Right lobe of liver (tissue), 4 donors: ENCODE measurements at regions not wholly inside any gene's neighbourhood (a gene's known extent, or its start where the extent isn't known, plus 50 kb on each side); places are given as distances from the start of the nearest gene placed in this dataset.

Source experiments
- POLR2A ChIP-seq: fragments of 450-650 bp; IDR thresholded peaks from one replicate; pipeline ENCODE4 v1.6.1; 2017; ENCODE audit warnings: antibody characterized with exemption, mild to moderate bottlenecking
- TF ChIP-seq, protein P1 (sequence below), 4 donors: fragments of 200-600 bp in 3 of 4; fragments of 450-650 bp in 1 of 4; IDR thresholded peaks; one replicate each; pipeline versions ENCODE4 v1.5.1 to v1.8.0; 2016 to 2022; ENCODE audit warnings: antibody characterized with exemption in 4 of 4, mild to moderate bottlenecking in 2 of 4
- donor health status: DM: no; HTN: no; CAD: no.
- donor health status: DM: no; HTN: no; CAD: no.
- donor health status: DM: no; HTN: yes; CAD: no.

DNA sequence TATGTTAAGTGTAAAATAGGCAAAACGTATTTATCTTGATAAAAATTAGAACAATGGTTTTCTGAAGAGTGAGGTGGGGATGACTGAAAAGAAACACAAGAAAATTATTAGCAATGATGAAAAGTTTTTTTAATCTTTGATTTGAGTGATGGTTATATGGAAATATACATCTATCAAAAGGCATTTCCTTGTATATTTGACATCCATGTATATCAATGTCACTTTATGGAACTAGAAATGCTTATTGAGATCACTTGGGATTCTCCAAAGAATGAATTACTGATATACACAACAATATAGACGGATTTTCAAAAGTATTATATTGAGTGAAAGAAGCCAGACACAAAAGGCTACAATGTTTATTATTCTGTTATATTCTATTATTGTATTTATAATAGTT is 1042.0 kb upstream of the POT1 start:
- TF ChIP-seq, protein P1, sequence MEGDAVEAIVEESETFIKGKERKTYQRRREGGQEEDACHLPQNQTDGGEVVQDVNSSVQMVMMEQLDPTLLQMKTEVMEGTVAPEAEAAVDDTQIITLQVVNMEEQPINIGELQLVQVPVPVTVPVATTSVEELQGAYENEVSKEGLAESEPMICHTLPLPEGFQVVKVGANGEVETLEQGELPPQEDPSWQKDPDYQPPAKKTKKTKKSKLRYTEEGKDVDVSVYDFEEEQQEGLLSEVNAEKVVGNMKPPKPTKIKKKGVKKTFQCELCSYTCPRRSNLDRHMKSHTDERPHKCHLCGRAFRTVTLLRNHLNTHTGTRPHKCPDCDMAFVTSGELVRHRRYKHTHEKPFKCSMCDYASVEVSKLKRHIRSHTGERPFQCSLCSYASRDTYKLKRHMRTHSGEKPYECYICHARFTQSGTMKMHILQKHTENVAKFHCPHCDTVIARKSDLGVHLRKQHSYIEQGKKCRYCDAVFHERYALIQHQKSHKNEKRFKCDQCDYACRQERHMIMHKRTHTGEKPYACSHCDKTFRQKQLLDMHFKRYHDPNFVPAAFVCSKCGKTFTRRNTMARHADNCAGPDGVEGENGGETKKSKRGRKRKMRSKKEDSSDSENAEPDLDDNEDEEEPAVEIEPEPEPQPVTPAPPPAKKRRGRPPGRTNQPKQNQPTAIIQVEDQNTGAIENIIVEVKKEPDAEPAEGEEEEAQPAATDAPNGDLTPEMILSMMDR (IDR thresholded peaks at IDR 0.05) = no peak
- no peak for TF ChIP-seq POLR2A
